GM23338 (cell line): ENCODE measurements at regions not wholly inside any gene's neighbourhood (a gene's known extent, or its start where the extent isn't known, plus 50 kb on each side); places are given as distances from the start of the nearest gene placed in this dataset.

Experiments
- ATAC-seq: fragments of 200-7000 bp; cut with Tn5 transposase; 3 replicates; pipeline ENCODE4 v1.9.1; 2020
- DNase-seq: peaks from one replicate; pipeline ENCODE4 v3.0.0-alpha.2; 2015; ENCODE audit warnings: low spot score
- H2AFZ ChIP-seq: fragments of 200-600 bp; sonication (generic); 2 replicates; pipeline ENCODE4 v1.8.0; 2016; ENCODE audit warnings: antibody characterized with exemption, mild to moderate bottlenecking, moderate library complexity
- H3F3A ChIP-seq: fragments of 200-600 bp; sonication (generic); replicated peaks from 2 replicates; pipeline ENCODE4 v1.8.0; 2017; ENCODE audit warnings: antibody characterized with exemption, mixed run types, low read depth
- H3K27ac ChIP-seq: fragments of 200-600 bp; sonication (generic); 2 replicates; pipeline ENCODE4 v1.6.1; 2016; ENCODE audit warnings: low read depth
- H3K27me3 ChIP-seq: fragments of 200-600 bp; sonication (generic); 2 replicates; pipeline ENCODE4 v1.8.0; 2016; ENCODE audit warnings: mild to moderate bottlenecking, mixed run types, moderate library complexity; ENCODE audit not compliant: insufficient read depth
- H3K36me3 ChIP-seq: fragments of 200-600 bp; sonication (generic); 2 replicates; pipeline ENCODE4 v1.8.0; 2016; ENCODE audit warnings: mild to moderate bottlenecking; ENCODE audit not compliant: insufficient read depth
- H3K4me1 ChIP-seq: fragments of 200-600 bp; sonication (generic); 2 replicates; pipeline ENCODE4 v1.8.0; 2016; ENCODE audit warnings: mild to moderate bottlenecking, moderate library complexity; ENCODE audit not compliant: insufficient read depth
- H3K4me2 ChIP-seq: fragments of 200-600 bp; sonication (generic); 2 replicates; pipeline ENCODE4 v1.7.1; 2017; ENCODE audit warnings: mixed run types
- H3K4me3 ChIP-seq: fragments of 200-600 bp; sonication (generic); 2 replicates; pipeline ENCODE4 v1.6.1; 2016; ENCODE audit warnings: mixed run types
- H3K79me2 ChIP-seq: fragments of 200-600 bp; sonication (generic); replicated peaks from 2 replicates; pipeline ENCODE4 v1.8.0; 2017; ENCODE audit warnings: mild to moderate bottlenecking; ENCODE audit not compliant: insufficient read depth
- H3K9me2 ChIP-seq: fragments of 200-600 bp; sonication (generic); 2 replicates; pipeline ENCODE4 v1.8.0; 2017; ENCODE audit not compliant: insufficient read depth
- H4K20me1 ChIP-seq: fragments of 200-600 bp; sonication (generic); replicated peaks from 2 replicates; pipeline ENCODE4 v1.8.0; 2017; ENCODE audit warnings: mild to moderate bottlenecking; ENCODE audit not compliant: insufficient read depth
- H3K27ac Mint-ChIP-seq: 2 replicates; pipeline ENCODE4 v1.8.0; 2020; ENCODE audit warnings: inconsistent platforms, mild to moderate bottlenecking, moderate library complexity, mixed read lengths
- H3K27me3 Mint-ChIP-seq: 3 replicates; pipeline ENCODE4 v1.8.0; 2022; ENCODE audit warnings: low read depth, mild to moderate bottlenecking, moderate library complexity, mixed read lengths, inconsistent platforms; ENCODE audit not compliant: insufficient read depth, poor library complexity
- H3K36me3 Mint-ChIP-seq: 3 replicates; pipeline ENCODE4 v1.8.0; 2021; ENCODE audit warnings: low read depth, mild to moderate bottlenecking, inconsistent platforms, moderate library complexity, mixed read lengths
- H3K4me1 Mint-ChIP-seq: 3 replicates; pipeline ENCODE4 v1.8.0; 2020; ENCODE audit warnings: mild to moderate bottlenecking, inconsistent platforms, mixed read lengths
- H3K4me3 Mint-ChIP-seq: 3 replicates; pipeline ENCODE4 v1.8.0; 2021; ENCODE audit warnings: moderate library complexity, mild to moderate bottlenecking, inconsistent platforms, mixed read lengths
- H3K9me3 Mint-ChIP-seq: 3 replicates; pipeline ENCODE4 v1.8.0; 2020; ENCODE audit warnings: moderate library complexity, mild to moderate bottlenecking, inconsistent platforms, mixed read lengths
- EZH2 ChIP-seq: fragments of 200-600 bp; sonication (generic); IDR thresholded peaks from one replicate; pipeline ENCODE4 v1.8.0; 2017; ENCODE audit warnings: antibody characterized with exemption, mild to moderate bottlenecking, low read depth; ENCODE audit not compliant: unreplicated experiment
- NANOG ChIP-seq: IDR thresholded peaks from 2 replicates; pipeline ENCODE4 v1.6.1; 2016; ENCODE audit warnings: antibody characterized with exemption, borderline replicate concordance
- POLR2AphosphoS5 ChIP-seq: IDR thresholded peaks from 2 replicates; pipeline ENCODE4 v1.6.1; 2016; ENCODE audit warnings: antibody characterized with exemption, low read depth
- STAT1 ChIP-seq: IDR thresholded peaks from one replicate; pipeline ENCODE4 v1.6.1; 2016; ENCODE audit warnings: antibody characterized with exemption; ENCODE audit not compliant: unreplicated experiment
- ZNF114 ChIP-seq: fragments of 250-450 bp; sonication (Bioruptor Pico); IDR thresholded peaks from 2 replicates; pipeline ENCODE4 v1.5.0; 2020; ENCODE audit warnings: mild to moderate bottlenecking, moderate library complexity
- ZNF331 ChIP-seq: fragments of 250-450 bp; sonication (Bioruptor Pico); IDR thresholded peaks from 2 replicates; pipeline ENCODE4 v1.5.0; 2020; ENCODE audit warnings: low read depth, mild to moderate bottlenecking, moderate library complexity
- TF ChIP-seq, protein P1 (sequence below): IDR thresholded peaks from 2 replicates; pipeline ENCODE4 v1.6.1; 2016; ENCODE audit warnings: antibody characterized with exemption
- TF ChIP-seq, protein P2 (sequence below): fragments of 250-450 bp; sonication (Bioruptor Pico); IDR thresholded peaks from 2 replicates; pipeline ENCODE4 v1.5.0; 2020; ENCODE audit warnings: mild to moderate bottlenecking, moderate library complexity
- TF ChIP-seq, protein P3 (sequence below), 2 experiments: fragments of 200-600 bp in 1 of 2; sonication (generic) in 1 of 2; conservative IDR thresholded peaks; 2 replicates each; pipeline versions ENCODE4 v1.5.1 to v1.6.1; 2016 to 2017; ENCODE audit warnings: antibody characterized with exemption in 2 of 2, low read depth in 2 of 2, mild to moderate bottlenecking in 2 of 2, moderate library complexity in 1 of 2

DNA sequence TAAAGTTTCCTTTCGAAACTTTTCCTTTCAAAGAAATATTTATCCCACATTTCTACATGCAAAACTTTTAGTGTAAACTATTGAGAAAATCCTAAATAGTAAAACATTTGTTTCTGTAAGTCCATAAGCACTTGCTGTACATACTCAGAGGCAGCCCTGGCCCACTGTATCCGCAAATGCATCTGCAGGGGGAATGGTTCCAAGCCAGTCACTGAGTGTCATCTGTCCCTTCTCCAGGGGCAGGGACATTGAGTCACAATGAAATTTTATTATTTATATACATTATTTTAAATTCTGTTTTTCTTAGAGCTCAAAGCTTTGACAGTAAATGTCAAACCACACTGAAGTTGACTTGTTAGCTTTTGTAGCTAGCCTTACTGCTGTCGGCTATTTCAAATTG lies 367.2 kb downstream of the MTX2 start (continued):
- TF ChIP-seq ZNF114 (CRISPR knock-in tag) (no peak), ZNF331 (no peak), NANOG (no peak), POLR2AphosphoS5 (no peak)

DNA sequence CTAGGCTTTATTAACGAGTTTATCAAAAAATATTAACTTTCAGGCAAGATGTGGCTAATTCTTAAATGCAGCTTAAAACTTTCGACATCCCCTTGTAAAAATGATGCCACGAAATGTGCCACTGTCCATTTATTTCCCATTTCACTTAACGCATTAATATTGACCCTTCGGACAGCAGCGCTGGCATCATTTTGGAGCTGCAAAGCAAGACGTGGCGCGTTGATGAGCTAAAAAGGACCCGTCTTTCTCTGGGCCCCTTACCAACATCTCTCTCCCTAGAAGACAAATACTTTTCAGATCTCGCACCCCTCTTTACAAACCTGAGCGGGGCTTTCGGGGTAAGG lies 367.9 kb downstream of the MTX2 start:
- peaks cover 75% of the 10 kb centered on the region for H3K27me3 ChIP-seq
- DNase-seq (no peak), ATAC-seq (no peak)
- H3K4me3 ChIP-seq = peak overlapping the region; percentile 65
- H2AFZ ChIP-seq = peak overlapping the region; percentile 97
- peaks cover 8% of the 10 kb centered on the region; the same call in 2 of the 3 replicates for H3K4me1 Mint-ChIP-seq
- peaks cover 29% of the 10 kb centered on the region for H3K27me3 Mint-ChIP-seq
- H3K27ac Mint-ChIP-seq = no peak overlapping the region
- no peaks in the 10 kb centered on the region for H3K36me3 ChIP-seq
- no peaks in the 10 kb centered on the region for H3F3A ChIP-seq
- H3K79me2 ChIP-seq = no peaks in the 10 kb centered on the region
- H3K4me3 Mint-ChIP-seq = peak overlapping the region; percentile 71
- no peaks in the 10 kb centered on the region for H3K9me2 ChIP-seq
- TF ChIP-seq ZNF114 (CRISPR knock-in tag) = no peak
- TF ChIP-seq, protein P1, sequence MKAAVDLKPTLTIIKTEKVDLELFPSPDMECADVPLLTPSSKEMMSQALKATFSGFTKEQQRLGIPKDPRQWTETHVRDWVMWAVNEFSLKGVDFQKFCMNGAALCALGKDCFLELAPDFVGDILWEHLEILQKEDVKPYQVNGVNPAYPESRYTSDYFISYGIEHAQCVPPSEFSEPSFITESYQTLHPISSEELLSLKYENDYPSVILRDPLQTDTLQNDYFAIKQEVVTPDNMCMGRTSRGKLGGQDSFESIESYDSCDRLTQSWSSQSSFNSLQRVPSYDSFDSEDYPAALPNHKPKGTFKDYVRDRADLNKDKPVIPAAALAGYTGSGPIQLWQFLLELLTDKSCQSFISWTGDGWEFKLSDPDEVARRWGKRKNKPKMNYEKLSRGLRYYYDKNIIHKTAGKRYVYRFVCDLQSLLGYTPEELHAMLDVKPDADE = no peak
- peak; percentile 80 for TF ChIP-seq EZH2
- no peak for TF ChIP-seq STAT1
- TF ChIP-seq, protein P2, sequence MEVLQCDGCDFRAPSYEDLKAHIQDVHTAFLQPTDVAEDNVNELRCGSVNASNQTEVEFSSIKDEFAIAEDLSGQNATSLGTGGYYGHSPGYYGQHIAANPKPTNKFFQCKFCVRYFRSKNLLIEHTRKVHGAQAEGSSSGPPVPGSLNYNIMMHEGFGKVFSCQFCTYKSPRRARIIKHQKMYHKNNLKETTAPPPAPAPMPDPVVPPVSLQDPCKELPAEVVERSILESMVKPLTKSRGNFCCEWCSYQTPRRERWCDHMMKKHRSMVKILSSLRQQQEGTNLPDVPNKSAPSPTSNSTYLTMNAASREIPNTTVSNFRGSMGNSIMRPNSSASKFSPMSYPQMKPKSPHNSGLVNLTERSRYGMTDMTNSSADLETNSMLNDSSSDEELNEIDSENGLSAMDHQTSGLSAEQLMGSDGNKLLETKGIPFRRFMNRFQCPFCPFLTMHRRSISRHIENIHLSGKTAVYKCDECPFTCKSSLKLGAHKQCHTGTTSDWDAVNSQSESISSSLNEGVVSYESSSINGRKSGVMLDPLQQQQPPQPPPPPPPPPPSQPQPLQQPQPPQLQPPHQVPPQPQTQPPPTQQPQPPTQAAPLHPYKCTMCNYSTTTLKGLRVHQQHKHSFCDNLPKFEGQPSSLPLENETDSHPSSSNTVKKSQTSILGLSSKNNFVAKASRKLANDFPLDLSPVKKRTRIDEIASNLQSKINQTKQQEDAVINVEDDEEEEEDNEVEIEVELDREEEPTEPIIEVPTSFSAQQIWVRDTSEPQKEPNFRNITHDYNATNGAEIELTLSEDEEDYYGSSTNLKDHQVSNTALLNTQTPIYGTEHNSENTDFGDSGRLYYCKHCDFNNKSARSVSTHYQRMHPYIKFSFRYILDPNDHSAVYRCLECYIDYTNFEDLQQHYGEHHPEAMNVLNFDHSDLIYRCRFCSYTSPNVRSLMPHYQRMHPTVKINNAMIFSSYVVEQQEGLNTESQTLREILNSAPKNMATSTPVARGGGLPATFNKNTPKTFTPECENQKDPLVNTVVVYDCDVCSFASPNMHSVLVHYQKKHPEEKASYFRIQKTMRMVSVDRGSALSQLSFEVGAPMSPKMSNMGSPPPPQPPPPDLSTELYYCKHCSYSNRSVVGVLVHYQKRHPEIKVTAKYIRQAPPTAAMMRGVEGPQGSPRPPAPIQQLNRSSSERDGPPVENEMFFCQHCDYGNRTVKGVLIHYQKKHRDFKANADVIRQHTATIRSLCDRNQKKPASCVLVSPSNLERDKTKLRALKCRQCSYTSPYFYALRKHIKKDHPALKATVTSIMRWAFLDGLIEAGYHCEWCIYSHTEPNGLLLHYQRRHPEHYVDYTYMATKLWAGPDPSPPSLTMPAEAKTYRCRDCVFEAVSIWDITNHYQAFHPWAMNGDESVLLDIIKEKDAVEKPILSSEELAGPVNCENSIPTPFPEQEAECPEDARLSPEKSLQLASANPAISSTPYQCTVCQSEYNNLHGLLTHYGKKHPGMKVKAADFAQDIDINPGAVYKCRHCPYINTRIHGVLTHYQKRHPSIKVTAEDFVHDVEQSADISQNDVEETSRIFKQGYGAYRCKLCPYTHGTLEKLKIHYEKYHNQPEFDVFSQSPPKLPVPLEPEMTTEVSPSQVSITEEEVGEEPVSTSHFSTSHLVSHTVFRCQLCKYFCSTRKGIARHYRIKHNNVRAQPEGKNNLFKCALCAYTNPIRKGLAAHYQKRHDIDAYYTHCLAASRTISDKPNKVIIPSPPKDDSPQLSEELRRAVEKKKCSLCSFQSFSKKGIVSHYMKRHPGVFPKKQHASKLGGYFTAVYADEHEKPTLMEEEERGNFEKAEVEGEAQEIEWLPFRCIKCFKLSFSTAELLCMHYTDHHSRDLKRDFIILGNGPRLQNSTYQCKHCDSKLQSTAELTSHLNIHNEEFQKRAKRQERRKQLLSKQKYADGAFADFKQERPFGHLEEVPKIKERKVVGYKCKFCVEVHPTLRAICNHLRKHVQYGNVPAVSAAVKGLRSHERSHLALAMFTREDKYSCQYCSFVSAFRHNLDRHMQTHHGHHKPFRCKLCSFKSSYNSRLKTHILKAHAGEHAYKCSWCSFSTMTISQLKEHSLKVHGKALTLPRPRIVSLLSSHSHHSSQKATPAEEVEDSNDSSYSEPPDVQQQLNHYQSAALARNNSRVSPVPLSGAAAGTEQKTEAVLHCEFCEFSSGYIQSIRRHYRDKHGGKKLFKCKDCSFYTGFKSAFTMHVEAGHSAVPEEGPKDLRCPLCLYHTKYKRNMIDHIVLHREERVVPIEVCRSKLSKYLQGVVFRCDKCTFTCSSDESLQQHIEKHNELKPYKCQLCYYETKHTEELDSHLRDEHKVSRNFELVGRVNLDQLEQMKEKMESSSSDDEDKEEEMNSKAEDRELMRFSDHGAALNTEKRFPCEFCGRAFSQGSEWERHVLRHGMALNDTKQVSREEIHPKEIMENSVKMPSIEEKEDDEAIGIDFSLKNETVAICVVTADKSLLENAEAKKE (CRISPR knock-in tag) = no peak
- TF ChIP-seq, protein P3, sequence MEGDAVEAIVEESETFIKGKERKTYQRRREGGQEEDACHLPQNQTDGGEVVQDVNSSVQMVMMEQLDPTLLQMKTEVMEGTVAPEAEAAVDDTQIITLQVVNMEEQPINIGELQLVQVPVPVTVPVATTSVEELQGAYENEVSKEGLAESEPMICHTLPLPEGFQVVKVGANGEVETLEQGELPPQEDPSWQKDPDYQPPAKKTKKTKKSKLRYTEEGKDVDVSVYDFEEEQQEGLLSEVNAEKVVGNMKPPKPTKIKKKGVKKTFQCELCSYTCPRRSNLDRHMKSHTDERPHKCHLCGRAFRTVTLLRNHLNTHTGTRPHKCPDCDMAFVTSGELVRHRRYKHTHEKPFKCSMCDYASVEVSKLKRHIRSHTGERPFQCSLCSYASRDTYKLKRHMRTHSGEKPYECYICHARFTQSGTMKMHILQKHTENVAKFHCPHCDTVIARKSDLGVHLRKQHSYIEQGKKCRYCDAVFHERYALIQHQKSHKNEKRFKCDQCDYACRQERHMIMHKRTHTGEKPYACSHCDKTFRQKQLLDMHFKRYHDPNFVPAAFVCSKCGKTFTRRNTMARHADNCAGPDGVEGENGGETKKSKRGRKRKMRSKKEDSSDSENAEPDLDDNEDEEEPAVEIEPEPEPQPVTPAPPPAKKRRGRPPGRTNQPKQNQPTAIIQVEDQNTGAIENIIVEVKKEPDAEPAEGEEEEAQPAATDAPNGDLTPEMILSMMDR (conservative IDR thresholded peaks at IDR 0.05; ENCODE audit: low read depth in 2 of 2) = no peak
- H4K20me1 ChIP-seq = no peaks in the 10 kb centered on the region
- H3K27ac ChIP-seq = no peak overlapping the region
- no peaks in the 10 kb centered on the region for H3K9me3 Mint-ChIP-seq
- peaks cover 23% of the 10 kb centered on the region for H3K4me1 ChIP-seq
- no peaks in the 10 kb centered on the region for H3K36me3 Mint-ChIP-seq
- H3K4me2 ChIP-seq = peak overlapping the region; percentile 83
